HG02970 (cell line): ENCODE measurements at regions not wholly inside any gene's neighbourhood (a gene's known extent, or its start where the extent isn't known, plus 50 kb on each side); places are given as distances from the start of the nearest gene placed in this dataset.

ENCODE experiments used
- ATAC-seq: cut with Tn5 transposase; IDR thresholded peaks from one replicate; pipeline ENCODE4 v1.9.1; 2021; ENCODE audit warnings: mild to moderate bottlenecking, moderate library complexity, moderate number of reproducible peaks; ENCODE audit not compliant: unreplicated experiment, low FRiP score

DNA sequence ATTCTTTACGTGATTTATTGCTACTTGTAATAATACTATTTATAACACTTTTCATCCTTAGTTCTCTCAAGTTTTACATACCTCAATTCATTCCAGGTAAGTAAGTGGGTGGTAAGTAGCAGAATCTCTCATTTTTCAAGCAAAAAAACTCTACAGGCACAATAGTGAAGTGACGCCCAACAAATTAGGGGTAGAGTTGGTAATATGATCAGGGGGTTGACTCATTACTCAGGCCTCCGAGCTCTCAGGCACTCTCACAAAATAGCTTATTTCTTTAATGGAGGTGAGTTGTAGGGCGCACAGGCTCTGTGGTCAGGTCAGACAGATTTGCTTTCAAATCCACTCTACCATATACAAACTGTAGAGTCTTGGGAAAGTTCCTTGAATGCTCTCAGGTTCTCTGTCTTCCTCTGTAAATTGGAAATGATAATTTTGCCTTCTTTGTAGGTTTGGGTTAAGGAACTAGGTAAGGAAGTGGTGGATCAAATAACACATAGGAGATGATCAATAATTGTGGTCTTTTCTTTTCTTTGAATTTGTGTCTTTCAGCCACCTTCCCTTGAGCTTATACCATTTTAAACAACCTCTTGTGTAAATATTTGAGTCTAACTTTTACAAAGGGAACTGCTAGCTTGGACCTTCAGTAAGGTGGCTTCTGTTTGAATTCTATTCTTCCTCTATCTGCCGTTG lies 134.9 kb upstream of the LEF1 start:
- ATAC-seq: no peak

- ATAC-seq: no peak
Measured at GRCh38 chr4:108301545-108302251, 133.0 kb upstream of the LEF1 start.

GRCh38 chr4:108297605-108298004 lies 128.9 kb upstream of the LEF1 start:
- ATAC-seq: no peak

GRCh38 chr4:108292229-108292628 lies 123.5 kb upstream of the LEF1 start:
- ATAC-seq: no peak

- no peak for ATAC-seq
Measured at GRCh38 chr4:108291137-108291536, 122.4 kb upstream of the LEF1 start.

GRCh38 chr4:108287834-108288413 lies 119.2 kb upstream of the LEF1 start:
- no peak for ATAC-seq

DNA sequence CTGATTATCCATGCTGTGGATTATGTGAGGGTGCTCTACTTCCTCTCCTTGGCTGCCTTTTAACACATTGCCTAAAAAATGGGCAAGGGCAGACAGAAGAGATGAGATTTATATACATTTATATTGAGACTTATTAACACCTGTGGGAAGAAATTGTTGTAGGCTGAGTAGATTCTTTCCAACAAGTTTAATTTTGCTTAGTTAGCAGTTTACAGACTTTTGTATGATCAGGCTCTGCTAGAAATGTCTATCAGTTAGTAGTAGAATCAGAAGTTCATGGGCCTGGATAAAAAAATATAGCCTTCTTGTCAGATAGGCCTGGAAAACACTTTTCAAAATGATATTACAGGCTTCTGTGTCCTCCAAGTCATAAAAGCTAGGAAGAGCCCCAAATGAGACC lies 111.3 kb upstream of the LEF1 start:
- ATAC-seq: no peak

DNA sequence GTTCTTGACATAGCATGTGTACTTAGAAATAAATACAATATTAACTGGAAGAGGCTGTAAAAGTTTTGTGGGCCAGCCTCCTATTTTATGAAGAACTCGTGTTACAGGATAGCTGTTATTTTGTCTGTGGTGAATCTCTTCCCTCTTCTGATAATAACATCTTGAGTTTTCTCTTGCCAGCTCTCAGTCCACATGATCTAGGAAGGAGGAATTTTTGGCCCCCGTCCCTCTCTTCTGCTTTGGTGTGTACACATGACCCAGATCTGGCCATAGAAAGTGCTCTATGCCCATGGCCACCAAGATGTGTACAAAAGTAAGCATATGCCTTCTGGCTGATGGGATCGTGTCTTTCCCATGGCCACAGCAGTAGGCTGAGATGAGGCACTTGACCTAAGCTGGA lies 108.0 kb upstream of the LEF1 start:
- no peak for ATAC-seq

- no peak for ATAC-seq
Measured at GRCh38 chr4:108272986-108273385, 104.3 kb upstream of the LEF1 start.

DNA sequence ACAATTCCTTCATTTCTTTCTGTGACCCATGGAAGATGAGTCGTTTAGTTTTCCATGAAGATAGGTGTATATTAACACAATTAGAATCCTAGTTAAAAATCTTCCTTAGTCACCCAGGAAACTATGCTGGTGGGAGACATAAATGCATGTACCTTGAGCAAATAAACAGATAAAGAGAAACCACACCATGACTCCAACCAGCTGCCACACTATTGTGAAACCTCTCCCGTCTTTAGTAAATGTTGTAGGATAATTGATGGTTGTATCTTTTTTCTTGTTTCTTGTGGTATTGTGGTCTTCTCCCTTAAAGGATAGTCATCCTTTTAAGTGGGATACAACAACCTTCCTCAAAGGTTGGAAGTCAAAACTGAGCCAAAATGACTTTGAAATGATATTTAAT lies 103.8 kb upstream of the LEF1 start:
- ATAC-seq: no peak

GRCh38 chr4:108272046-108272445 lies 103.3 kb upstream of the LEF1 start:
- no peak for ATAC-seq

GRCh38 chr4:108270466-108271450 lies 102.0 kb upstream of the LEF1 start:
- no peak for ATAC-seq

DNA sequence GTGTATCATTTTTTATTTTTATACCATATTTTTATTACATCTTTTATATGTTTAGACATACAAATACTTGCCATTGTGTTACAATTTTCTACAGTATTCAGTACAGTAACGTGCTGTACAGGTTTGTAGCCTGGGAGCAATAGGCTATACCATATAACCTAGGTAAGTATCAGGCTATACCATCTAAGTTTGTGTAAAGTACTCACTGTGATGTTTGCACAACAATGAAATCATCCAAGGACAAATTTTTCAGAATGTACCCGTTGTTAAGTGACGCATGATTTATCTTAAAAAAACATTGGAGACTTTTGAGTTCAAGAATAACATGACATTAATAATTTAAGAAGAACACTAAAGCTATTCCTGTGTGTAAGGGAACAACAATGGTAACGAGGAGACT lies 96.0 kb upstream of the LEF1 start:
- ATAC-seq: no peak

- ATAC-seq: no peak
Measured at GRCh38 chr4:108263057-108263456, 94.3 kb upstream of the LEF1 start.

DNA sequence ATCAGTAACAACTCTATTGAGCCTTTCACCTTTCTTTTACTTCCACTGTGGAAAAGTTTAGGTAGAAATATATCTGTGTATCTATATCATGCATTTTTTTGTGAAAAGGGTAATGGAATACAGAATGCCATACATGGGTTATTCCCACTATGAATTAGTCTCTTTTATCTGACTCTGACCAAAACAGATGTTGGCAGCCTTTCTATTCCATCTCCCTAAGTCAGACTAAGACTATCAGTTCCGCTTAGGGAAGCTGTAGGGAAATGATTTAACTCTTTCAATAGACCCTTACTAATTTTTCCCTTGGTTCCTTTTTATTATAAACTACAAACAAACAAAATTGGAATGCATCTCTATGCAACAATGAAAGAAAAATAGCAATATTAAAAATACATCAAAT lies 92.3 kb upstream of the LEF1 start:
- no peak for ATAC-seq

DNA sequence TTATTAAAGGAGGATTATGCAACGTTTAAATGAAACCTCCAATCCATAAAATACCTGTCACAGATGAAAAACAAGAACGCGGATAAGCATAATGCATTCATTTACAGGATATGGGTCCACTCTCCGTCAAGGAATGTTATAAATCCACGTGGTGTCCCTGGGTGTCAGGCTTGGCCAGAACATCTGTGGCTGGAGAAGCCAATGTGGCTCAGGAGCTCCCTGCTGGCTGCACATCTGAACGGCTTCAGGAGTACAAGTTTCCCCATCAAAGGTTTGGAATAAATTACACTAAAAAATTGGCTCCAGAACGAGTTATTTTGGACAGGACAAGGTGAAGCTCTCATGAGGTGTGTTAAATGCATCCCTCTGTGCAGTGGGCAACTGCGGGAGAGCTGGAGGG lies 87.8 kb upstream of the LEF1 start:
- no peak for ATAC-seq

GRCh38 chr4:108255203-108255747 lies 86.5 kb upstream of the LEF1 start:
- ATAC-seq: no peak

DNA sequence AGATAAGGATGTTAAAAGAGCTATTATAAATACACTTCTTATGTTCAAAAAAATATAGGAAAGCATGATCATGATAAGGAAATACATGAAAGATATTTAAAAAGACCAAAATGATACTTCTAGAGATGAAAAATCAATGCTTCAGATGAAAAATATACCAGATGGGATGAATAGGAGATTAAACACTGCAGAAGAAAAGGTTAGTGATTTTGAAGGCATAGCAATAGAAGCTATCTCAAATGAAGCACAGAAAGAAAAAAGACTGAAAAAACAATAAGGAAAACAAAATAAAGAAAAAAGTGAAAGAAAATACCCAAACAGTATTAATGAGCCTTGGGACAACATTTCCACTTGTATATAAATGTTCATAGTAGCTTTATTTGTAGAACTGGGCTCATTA lies 80.7 kb upstream of the LEF1 start:
- ATAC-seq: no peak

GRCh38 chr4:108247387-108248049 lies 78.8 kb upstream of the LEF1 start:
- no peak for ATAC-seq

GRCh38 chr4:108244606-108245005 lies 75.9 kb upstream of the LEF1 start:
- ATAC-seq: no peak
